NK-92 (cell line): ENCODE measurements at regions not wholly inside any gene's neighbourhood (a gene's known extent, or its start where the extent isn't known, plus 50 kb on each side); places are given as distances from the start of the nearest gene placed in this dataset.
"Not testable (repeated sequence)": the region's sequence is repeated elsewhere in the genome, so short reads cannot be mapped to it uniquely, and the experiment has no call there.

Source experiments
- DNase-seq: peaks from one replicate; lab custom pipeline; 2025; ENCODE audit not compliant: unreplicated experiment; lab: John Stamatoyannopoulos, UW

DNA sequence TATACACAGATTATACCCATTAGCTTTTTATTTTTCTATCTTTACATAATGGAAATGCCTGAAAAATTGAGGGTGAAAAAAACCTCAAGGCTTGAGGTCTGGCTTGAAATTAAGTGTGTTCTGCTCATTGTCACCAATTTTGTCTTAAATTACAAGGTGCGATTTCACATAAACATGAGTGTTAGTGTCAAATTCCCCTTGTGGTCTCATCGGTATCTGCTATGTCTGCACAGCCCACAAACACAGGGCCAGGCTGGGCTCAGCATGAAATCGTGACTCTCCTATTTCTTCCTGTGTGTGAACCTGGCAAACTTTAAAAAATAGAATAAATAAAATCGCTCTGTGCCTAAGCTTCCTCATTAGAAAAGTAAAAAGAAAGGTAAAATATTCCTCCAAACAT is 109.1 kb downstream of the CRLF2 start:
- no peak for DNase-seq

DNA sequence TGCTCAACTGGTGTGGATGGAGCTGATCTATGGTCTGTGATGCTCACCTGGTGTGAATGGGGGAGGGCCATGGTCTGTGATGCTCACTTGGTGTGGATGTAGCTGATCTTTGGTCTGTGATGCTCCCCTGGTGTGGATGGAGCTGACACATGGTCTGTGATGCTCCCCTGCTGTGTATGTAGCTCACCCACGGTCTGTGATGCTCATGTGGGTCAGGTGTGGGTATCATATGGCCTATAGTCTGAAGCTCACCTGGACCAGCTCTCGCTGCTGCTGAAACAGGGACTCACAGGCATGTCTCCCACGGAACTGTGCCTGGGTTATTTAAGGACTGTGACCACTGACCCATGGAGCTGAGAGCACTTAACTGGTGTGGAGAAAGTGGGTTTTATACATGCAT is 109.7 kb downstream of the CRLF2 start:
- no peak for DNase-seq

DNA sequence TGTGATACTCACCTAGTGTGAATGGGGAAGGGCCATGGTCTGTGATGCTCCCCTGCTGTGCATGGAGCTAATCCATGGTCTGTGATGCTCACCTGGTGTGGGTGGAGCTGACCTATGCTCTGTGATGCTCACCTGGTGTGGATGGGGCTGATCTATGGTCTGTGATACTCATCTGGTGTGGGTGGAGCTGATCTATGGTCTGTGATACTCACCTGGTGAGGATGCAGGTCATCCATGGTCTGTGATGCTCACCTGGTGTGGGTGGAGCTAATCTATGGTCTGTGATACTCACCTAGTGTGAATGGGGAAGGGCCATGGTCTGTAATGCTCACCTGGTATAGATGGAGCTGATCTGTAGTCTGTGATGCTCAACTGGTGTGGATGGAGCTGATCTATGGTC is 110.2 kb downstream of the CRLF2 start:
- not testable (repeated sequence) for DNase-seq

DNA sequence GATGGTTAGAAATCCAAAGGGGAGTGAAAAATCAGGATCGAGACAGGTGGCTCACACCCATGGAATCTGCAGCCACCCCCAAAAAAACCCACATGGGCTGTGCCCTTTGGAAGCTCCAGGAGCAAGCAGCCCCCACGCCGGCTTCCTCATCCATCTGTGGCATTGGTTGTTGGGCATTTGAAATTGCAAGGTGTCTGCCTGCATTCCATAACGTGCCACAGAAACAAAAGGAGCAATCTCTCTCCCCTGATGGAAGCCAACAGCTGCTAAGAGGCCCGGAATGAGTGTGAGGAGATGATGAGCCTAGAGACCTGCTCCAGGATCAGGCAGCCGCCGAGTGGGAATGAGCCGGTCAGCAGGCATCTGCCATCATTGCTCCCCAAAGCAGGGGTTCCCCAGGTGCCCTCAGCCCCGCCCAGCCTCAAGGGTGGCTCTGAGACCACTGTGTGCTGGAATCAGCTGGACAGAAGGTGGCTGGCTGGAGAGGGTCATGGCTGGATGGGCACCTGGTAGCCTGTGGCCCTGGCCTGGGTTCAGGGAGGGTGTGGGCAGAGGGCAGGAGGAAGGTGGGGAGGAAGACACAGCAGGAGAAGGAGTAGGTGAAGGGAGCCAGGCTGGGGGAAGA is 113.2 kb downstream of the CRLF2 start:
- DNase-seq: no peak

DNA sequence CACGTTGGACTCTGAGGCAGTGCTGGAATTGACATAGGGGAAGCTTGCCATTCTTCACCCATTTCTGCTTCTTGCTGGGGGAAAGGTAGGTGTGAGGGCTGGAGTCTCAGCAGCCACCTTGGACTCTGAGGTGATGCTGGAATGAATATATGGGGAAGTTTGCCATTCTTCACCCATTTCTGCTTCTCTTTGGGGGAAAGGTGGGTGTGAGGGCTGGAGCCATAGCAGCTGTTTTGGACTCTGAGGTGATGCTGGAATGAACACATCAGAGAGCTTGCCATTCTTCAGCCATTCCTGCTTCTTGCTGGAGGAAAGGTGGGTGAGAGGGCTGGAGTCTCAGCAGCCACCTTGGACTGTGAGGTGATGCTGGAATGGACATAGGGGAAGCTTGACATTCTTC is 115.1 kb downstream of the CRLF2 start:
- no peak for DNase-seq

DNA sequence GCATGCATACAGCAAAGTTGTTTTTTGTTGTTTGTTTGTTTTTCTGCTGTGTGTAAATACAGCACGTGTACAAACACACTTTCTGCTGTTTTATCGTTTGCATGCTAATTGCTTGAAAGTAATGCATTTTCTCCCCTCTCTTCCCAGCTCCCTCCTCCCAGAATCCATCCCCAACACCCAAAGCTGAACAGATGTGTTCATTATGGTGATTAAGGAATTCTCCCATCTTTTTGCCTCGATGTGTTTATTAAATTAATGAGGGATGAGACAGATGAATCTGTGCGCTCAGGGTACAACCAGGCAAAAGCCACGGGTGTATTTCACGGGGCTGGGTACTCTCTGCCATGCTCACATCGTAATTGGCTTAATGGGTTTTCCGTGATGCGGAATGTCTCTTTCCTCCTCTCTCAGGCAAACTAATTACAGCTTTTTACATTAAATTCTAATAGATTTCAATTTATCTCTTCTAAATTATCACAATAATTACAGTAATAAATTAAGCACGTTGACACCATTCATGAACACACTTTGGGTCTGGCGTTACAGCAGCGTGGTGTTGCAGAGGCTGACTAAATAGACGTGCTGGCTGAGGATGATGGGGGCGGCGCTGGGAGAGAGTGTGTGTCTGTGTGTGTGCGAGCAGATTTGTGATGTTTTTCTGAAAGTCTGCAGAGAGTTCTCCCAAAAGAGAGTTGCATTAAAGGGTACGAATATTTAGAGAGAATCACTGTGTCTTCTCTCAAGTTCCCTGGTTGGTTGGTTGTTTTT is 117.7 kb downstream of the CRLF2 start:
- no peak for DNase-seq

DNA sequence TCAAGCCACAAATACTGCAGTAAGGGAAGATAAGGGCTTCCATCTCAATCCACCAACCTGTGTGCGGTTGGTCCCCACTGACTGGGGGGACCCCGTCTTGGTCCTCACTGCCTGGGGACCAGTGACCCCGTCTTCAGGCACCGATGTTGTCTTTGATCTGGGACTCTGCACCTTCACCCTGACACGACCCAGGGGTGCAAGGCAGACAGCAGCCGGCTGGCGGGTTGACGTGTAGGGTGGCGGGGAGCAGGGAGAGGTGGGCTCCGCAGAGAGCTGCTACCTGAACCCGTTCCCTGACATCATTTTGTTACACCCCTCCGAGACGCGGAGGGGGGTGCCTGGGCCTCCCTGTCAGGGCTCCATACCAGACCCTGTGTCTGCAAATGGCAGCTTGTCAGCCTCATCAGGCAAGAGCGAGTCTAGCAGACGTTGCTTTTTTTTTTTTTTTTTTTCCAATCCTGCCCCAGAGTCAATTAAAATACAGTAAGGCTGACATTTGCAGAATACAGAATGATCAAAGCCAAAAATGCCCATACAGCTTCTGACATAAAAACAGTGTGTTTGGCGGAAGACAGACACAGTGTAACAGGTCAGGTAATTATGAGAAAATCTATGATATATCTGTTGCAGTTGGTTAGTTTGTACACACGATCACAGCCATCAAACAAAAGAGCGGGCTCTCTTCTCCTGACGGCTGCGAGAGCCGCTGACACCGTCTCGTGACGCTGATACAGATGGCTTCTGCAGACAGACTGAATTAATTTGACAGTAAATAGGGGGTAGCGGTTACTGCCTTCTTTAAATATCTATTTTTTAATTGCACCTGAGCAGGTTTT is 118.6 kb downstream of the CRLF2 start:
- no peak for DNase-seq

DNA sequence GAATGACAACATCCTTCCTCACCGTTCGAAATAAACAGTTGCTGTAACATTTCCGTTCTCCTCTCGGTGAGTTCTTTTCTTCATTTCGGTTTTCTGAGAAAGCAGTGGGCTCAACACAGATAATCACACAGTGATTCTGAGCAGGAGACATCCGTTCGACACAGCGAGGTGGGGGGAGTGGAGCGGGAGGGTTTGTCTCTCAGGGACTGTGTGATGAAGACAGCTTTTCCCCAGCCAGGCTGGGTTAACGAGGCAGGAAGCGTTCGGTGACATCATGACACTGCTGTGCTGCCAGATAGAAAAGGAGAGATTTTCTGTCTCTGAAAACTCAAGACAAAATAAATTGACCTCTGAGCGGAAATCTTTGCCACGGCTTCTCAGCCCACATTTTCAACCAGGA is 119.3 kb downstream of the CRLF2 start:
- no peak for DNase-seq

DNA sequence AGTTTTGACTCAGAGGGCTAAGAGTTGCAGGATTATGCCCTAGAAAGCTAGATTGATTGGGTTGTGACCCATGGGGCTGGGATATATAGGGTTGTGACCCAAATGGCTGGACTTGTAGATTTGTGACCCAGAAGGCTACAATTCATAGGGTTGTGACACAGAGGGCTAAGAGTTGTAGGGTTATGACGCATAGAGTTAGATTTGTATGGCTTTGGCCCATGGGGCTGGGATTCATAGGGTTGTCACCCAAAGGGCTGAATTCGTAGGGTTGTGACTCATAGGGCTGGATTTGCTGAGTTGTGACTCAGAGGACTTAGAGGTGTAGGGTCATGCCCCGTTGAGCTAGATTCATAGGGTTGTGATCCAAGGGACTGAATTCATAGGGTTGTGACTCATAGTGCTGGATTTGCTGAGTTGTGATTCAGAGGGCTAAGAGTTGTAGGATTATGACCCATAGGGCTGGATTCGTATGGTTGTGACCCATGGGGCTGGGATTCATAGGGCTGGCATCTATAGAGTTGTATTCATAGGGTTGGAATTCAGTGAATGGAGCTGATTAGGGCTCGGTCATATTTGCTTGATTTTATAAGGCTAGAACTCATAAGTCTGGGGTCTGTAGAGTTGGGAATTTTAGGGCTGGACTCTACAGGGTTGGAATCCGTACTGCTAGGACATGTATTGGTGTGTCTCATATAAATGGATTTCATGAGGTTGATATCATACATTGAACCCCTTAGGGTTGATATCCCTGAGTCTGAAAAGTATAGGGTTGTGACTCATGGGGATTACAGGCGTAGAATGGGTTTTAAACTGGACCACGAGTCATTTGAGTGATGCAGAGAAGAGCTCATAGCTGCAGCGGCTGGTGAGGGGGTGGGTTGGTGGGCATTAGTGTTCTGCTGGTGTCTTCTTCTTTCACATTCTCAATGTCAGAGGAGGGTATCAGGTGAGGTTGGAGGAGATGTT is 125.7 kb downstream of the CRLF2 start:
- DNase-seq: no peak

DNA sequence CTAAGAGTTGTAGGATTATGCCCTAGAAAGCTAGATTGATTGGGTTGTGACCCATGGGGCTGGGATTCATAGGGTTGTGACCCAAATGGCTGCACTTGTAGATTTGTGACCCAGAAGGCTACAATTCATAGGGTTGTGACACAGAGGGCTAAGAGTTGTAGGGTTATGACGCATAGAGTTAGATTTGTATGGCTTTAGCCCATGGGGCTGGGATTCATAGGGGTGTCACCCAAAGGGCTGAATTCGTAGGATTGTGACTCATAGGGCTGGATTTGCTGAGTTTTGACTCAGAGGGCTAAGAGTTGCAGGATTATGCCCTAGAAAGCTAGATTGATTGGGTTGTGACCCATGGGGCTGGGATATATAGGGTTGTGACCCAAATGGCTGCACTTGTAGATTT is 126.6 kb downstream of the CRLF2 start:
- not testable (repeated sequence) for DNase-seq

DNA sequence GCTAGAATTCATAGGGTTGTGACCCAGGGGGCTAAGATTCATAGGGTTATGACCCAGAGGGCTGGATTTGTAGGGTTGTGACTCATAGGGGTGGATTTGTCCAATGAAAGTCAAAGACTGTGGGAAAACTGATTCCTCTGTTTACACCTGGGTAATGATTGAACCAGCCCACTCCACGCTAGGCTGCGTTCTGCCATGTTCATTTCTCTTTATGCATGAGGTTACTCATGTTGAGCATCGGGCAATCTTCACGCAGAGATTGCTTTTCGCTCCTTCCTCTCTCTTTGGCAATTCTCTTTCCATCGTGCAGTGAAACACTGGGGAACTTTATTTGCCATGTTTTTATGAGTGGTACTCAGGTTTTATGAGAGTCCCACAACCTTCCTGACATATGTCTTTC is 127.8 kb downstream of the CRLF2 start:
- no peak for DNase-seq

DNA sequence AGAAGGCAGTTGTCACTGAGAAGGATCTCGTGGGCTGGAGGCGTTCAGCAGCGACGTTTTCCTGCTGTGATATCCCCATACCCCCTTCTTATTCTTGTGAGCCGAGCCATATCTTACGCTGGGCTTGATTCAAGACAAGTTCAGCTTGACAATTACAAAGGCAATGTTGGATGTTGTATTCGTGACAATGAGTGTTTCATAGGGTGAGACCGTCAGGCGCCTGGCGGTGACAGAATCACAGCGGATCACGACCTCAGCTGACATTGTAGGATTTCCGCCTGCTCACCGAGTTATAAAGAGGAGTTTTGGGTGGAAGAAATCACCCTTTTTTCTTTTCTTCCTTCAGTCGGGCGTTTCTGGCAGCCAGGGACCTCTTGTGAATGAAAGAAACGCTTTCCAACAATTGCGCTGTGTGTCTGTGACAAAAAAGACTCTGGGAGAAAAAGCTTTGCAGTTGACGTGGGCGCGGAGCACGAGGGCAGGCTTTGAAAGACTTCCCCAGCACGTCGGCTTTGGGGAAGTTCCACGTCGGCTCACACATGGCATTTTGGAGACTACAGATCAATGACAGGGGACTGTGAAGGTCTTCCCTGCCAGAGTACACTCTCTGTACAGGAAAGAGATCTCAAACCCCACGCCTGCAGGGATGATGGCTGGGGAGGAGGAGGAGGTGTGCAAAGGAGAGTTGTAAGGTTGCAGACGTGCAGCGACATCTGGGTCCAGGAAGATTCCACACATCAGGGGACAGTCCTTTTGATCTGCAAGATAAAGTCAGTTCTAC is 135.4 kb downstream of the CRLF2 start:
- no peak for DNase-seq

DNA sequence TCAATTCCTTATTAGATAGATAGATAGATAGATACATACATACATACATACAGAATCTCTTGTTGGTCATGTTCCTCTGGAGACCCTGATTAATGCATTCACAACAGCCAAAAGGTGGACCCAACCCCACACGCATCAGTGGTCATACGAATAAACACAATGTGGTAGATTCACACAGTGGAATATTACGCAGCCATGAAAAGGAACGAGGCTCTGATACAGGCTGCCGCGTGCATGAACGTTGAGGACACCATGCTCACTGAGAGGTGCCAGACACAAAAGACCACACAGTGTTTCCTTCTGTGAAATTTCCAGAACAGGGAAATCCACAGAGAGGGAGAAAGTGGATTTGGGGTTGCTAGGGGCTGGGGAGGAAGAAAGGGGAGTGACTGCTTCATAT is 136.7 kb downstream of the CRLF2 start:
- DNase-seq: no peak

DNA sequence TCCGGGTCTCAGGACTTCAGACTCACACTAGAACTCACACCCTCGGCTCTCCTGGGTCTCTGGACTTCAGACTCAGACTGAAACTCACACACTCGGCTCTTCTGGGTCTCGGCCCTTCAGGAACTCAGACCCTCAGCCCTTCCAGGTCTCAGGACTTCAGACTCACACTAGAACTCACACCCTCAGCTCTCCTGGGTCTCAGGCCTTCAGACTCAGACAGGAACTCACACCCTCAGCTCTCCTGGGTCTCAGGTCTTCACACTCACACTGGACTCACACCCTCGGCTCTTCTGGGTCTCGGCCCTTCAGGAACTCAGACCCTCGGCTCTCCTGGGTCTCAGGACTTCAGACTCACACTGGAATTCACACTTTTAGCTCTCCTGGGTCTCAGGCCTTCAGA is 137.3 kb downstream of the CRLF2 start:
- no peak for DNase-seq

DNA sequence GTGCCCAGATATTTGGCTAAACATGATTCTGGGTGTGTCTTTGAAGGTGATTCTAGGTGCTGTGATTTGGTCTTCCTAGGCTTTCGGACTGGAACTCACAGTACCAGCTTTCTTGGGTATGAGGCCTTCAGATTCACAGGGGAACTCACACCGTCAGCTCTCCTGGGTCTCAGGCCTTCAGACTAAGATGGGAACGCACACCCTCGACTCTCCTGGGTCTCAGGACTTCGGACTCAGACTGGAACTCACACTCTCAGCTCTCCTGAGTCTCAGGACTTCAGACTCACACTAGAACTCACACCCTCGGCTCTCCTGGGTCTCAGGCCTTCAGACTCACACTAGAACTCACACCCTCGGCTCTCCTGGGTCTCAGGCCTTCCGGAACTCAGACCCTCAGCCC is 137.7 kb downstream of the CRLF2 start:
- DNase-seq: no peak

DNA sequence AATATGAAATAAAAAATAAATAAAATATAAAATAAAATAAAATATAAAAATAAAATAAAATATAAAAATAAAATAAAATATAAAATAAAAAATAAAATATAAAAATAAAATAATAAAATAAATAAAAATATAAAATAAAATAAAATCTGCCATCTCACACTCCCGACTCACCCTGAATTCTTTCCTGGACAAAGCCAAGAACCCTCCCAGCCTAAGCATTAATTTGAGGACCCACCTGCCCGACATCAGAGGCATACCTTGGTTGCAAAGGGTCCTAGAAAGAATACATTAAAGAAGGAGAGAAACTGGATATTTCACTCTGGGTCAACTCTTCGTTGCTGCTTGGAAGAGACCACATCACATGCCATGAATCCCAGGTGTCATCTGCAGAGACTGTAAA is 138.3 kb downstream of the CRLF2 start:
- no peak for DNase-seq

DNA sequence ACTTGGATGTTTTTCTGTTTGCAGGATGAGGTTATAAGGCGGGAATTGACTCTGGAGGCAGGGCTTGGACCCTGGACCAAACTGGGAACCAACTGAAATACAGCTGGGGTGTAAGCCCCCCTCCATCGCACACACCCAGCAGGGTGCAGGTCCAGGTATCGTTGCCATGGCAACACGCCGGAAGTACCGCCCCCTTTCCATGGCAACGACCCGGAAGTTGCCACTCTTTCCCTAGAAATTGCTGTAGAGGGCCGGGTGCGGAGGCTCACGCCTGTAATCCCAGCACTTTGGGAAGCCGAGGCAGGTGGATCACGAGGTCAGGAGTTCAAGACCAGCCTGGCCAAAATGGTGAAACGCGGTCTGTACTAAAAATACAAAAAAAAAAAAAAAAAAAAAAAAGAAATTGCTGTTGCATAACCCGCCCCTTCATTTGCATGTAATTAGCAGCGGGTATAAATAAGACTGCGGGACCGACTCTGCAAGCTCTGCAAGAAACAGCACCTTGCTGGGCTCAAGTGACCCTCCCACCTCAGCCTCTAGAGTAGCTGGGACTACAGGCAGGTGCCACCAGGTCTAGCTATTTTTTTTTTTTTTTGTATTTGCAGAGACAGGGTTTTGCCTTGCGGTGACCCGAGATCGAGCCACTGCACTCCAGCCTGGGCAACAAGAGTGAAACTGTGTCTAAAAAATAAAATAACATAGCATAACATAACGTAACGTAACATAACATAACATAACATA is 139.6 kb downstream of the CRLF2 start:
- no peak for DNase-seq

DNA sequence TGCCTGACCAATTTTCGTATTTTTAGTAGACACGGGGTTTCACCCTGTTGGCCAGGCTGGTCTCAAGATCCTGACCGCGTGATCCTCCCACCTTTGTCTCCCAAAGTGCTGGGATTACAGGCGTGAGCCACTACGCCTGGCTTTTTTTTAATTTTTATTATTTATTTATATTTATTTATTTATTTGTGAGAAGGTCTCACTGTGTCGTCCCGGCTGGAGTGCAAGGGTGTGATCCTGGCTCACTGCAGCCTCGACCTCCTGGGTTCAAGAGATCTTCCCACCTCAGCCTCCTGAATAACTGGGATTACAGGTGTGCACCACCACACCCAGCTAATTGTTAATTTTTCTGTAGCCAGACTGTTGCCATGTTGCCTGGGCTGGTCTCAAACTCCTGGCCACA is 141.1 kb downstream of the CRLF2 start:
- DNase-seq: no peak

DNA sequence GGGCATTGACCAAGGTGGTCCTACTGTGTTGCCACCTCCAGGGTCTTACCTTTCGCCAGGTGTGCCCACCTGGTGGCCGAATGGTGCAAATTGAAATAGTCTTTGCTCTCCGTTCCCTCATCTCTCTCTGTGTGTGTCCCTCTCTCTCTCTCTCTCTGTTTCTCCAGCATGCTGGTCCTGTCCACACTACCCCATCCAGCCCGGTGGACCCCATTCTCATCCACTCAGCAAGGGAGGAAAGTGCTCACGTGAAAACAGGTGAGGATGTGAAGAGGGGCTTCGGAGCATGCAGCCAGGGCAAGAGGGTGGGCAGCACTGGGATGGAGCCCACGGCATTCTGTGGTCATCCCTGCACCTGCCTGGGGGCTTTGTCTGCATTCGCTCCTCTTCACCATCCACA is 150.1 kb downstream of the CRLF2 start:
- no peak for DNase-seq
